HS-5 (cell line): ENCODE measurements at regions not wholly inside any gene's neighbourhood (a gene's known extent, or its start where the extent isn't known, plus 50 kb on each side); places are given as distances from the start of the nearest gene placed in this dataset.
A peak's percentile ranks its signal among the peaks of the same experiment; 100 is the strongest.

Experiments
- DNase-seq: peaks from one replicate; pipeline ENCODE4 v3.0.0-alpha.2; 2012; ENCODE audit warnings: low read depth

- no peak for DNase-seq
These were observed 352.0 kb downstream of the BTG1 start for GRCh38 chr12:91793676-91794075.

GRCh38 chr12:91792597-91792996, 353.0 kb downstream of the BTG1 start:
- no peak for DNase-seq

- no peak for DNase-seq
These were observed 359.0 kb downstream of the BTG1 start for GRCh38 chr12:91786499-91787272.

GRCh38 chr12:91785655-91786498, 359.8 kb downstream of the BTG1 start:
- no peak for DNase-seq

- no peak for DNase-seq
These were observed 364.5 kb downstream of the BTG1 start for GRCh38 chr12:91781114-91781513.

- DNase-seq, result peak; percentile 96
These were observed 366.7 kb downstream of the BTG1 start for GRCh38 chr12:91778938-91779400.

GRCh38 chr12:91778091-91778832, 367.4 kb downstream of the BTG1 start:
- DNase-seq, result no peak

- DNase-seq, result no peak
These were observed 368.2 kb downstream of the BTG1 start for GRCh38 chr12:91777268-91777992.

GRCh38 chr12:91774434-91774921, 371.2 kb downstream of the BTG1 start:
- peak; percentile 28 for DNase-seq

- no peak for DNase-seq
These were observed 371.8 kb downstream of the BTG1 start for GRCh38 chr12:91773749-91774429.

GRCh38 chr12:91772411-91772810, 373.2 kb downstream of the BTG1 start:
- no peak for DNase-seq

- DNase-seq, result no peak
These were observed 375.9 kb downstream of the BTG1 start for GRCh38 chr12:91769736-91770135.

GRCh38 chr12:91767237-91767636, 378.4 kb downstream of the BTG1 start:
- DNase-seq, result no peak

GRCh38 chr12:91766454-91766853, 379.2 kb downstream of the BTG1 start:
- no peak for DNase-seq

- no peak for DNase-seq
These were observed 381.8 kb downstream of the BTG1 start for GRCh38 chr12:91763654-91764370.

GRCh38 chr12:91753649-91754048, 392.0 kb downstream of the BTG1 start:
- DNase-seq, result no peak

GRCh38 chr12:91746976-91747375, 398.7 kb downstream of the BTG1 start:
- no peak for DNase-seq

- no peak for DNase-seq
These were observed 401.0 kb downstream of the BTG1 start for GRCh38 chr12:91744597-91744996.

- no peak for DNase-seq
These were observed 401.8 kb downstream of the BTG1 start for GRCh38 chr12:91743704-91744321.

- no peak for DNase-seq
These were observed 402.4 kb downstream of the BTG1 start for GRCh38 chr12:91743280-91743679.
